Body of pancreas (tissue), 4 donors: ENCODE measurements at regions not wholly inside any gene's neighbourhood (a gene's known extent, or its start where the extent isn't known, plus 50 kb on each side); places are given as distances from the start of the nearest gene placed in this dataset.

ENCODE experiments used
- ATAC-seq: fragments of 150-250 bp; one replicate; pipeline ENCODE4 v1.9.1; 2016
- DNase-seq, 4 donors: peaks; one replicate each; pipeline ENCODE4 v3.0.0-alpha.2; 2019
- H3K27ac ChIP-seq, 4 donors: fragments of 200-600 bp; sonication (generic); 1 replicate in 3 of 4; 2 replicates in 1 of 4; pipeline versions ENCODE4 v1.5.1 to v1.6.1; 2016 to 2019; ENCODE audit warnings: mild to moderate bottlenecking in 1 of 4, mixed read lengths in 1 of 4, moderate library complexity in 1 of 4
- H3K27me3 ChIP-seq, 2 donors: fragments of 200-600 bp; sonication (generic); one replicate each; pipeline ENCODE4 v1.6.0; 2016; ENCODE audit warnings: mild to moderate bottlenecking in 1 of 2
- H3K36me3 ChIP-seq, 2 donors: fragments of 200-600 bp; sonication (generic); replicated peaks in 1 of 2; 2 replicates each; pipeline ENCODE4 v1.5.1; 2016; ENCODE audit warnings: low read depth in 2 of 2; ENCODE audit not compliant: insufficient read depth in 1 of 2
- H3K4me1 ChIP-seq: fragments of 200-600 bp; sonication (generic); one replicate; pipeline ENCODE4 v1.6.0; 2016
- H3K4me3 ChIP-seq, 2 donors: fragments of 200-600 bp; sonication (generic); 1 replicate in 1 of 2; 2 replicates in 1 of 2; pipeline ENCODE4 v1.5.1; 2016 to 2019
- H3K9me3 ChIP-seq, 3 donors: fragments of 200-600 bp; sonication (generic); 1 replicate in 2 of 3; 2 replicates in 1 of 3; pipeline ENCODE4 v1.5.1; 2016
- POLR2A ChIP-seq, 3 donors: fragments of 450-650 bp; IDR thresholded peaks; one replicate each; pipeline ENCODE4 v1.6.1; 2016; ENCODE audit warnings: antibody characterized with exemption in 3 of 3, mild to moderate bottlenecking in 2 of 3
- WGBS, 2 donors: methylation state at CpG; one replicate each; pipeline ENCODE4 v1.1.5; 2017; 5-methylcytosine and 5-hydroxymethylcytosine counted together
- intact Hi-C: fragments of 100-400 bp; cut with DNase I; formaldehyde crosslinking; loops from one replicate; pipeline ENCODE4 v1.15.1; 2023
- TF ChIP-seq, protein P1 (sequence below), 7 experiments: fragments of 450-650 bp in 4 of 7; fragments of 200-600 bp in 3 of 7; sonication (generic) in 3 of 7; IDR thresholded peaks; one replicate each; pipeline ENCODE4 v1.5.1; 2016 to 2019; ENCODE audit warnings: antibody characterized with exemption in 7 of 7

DNA sequence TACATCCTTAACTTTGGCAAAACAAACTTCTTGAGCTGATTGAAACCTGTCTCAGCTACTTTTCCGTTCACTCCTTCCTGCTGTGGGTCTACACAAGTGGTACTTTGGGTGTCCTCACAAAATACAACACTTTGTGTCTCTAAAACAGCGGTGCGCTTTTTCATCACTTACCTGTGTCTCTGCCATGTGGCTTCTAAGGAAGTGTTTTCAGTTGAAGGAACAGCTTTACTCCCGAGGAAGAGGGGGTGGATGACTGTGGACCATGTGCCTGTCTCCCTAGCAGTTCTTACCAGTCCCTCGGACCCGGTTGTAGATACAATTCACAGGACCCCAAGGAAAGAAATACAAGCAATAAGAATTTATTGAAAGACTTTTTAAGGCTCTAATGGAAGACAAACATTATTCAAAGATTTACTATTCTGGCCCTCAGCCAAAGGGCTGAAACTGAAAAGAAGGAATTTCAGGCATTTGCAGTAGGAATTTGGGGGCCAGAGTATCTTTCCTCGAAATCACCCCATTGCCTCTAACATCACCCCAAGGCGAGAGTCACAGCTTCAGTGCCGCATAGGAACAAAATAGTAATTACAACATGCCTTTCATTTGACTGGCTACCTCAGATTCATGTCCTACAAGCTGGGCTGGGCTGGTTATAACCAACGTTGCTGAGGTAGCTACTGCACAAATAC is 246.3 kb downstream of the ACTR3B start:
- Histone ChIP-seq H3K4me1 (no peaks in the 10 kb centered on the region), H3K36me3 (no peaks in the 10 kb centered on the region), H3K27ac (no peak overlapping the region), H3K9me3 (no peaks in the 10 kb centered on the region), H3K4me3 (no peak overlapping the region), H3K27me3 (no peaks in the 10 kb centered on the region)
- intact Hi-C loops = no loop called here
- 61 to 67% methylated on average over 10 of the region's 10 CpGs for WGBS, 2 donors
- TF ChIP-seq, protein P1, sequence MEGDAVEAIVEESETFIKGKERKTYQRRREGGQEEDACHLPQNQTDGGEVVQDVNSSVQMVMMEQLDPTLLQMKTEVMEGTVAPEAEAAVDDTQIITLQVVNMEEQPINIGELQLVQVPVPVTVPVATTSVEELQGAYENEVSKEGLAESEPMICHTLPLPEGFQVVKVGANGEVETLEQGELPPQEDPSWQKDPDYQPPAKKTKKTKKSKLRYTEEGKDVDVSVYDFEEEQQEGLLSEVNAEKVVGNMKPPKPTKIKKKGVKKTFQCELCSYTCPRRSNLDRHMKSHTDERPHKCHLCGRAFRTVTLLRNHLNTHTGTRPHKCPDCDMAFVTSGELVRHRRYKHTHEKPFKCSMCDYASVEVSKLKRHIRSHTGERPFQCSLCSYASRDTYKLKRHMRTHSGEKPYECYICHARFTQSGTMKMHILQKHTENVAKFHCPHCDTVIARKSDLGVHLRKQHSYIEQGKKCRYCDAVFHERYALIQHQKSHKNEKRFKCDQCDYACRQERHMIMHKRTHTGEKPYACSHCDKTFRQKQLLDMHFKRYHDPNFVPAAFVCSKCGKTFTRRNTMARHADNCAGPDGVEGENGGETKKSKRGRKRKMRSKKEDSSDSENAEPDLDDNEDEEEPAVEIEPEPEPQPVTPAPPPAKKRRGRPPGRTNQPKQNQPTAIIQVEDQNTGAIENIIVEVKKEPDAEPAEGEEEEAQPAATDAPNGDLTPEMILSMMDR (IDR thresholded peaks at IDR 0.05) = no peak
- no peak for TF ChIP-seq POLR2A (IDR thresholded peaks at IDR 0.05)
- no peak for DNase-seq
- no peak for ATAC-seq

- no peaks in the 10 kb centered on the region for H3K36me3 ChIP-seq
- DNase-seq (no peak), ATAC-seq (no peak)
- H3K9me3 ChIP-seq = no peaks in the 10 kb centered on the region
- no peaks in the 10 kb centered on the region for H3K4me1 ChIP-seq
- no peak overlapping the region for H3K27ac ChIP-seq
- TF ChIP-seq, protein P1 (IDR thresholded peaks at IDR 0.05) = no peak
- no peak for TF ChIP-seq POLR2A (IDR thresholded peaks at IDR 0.05)
- intact Hi-C loops = no loop called here
- H3K4me3 ChIP-seq = no peak overlapping the region
- no peaks in the 10 kb centered on the region for H3K27me3 ChIP-seq
- WGBS, 2 donors = 94 to 97% methylated on average over 2 of the region's 2 CpGs
Measured at GRCh38 chr7:153006452-153006851, 246.9 kb downstream of the ACTR3B start.

- intact Hi-C loops = no loop called here
- Histone ChIP-seq H3K9me3 (no peaks in the 10 kb centered on the region), H3K27me3 (no peaks in the 10 kb centered on the region), H3K36me3 (no peaks in the 10 kb centered on the region), H3K27ac (no peak overlapping the region), H3K4me3 (no peak overlapping the region), H3K4me1 (no peaks in the 10 kb centered on the region)
- WGBS, 2 donors = 73 to 85% methylated on average over 2 to 7 of the region's 8 CpGs
- ATAC-seq (no peak), DNase-seq (no peak)
- TF ChIP-seq, protein P1 (IDR thresholded peaks at IDR 0.05) = no peak
- no peak for TF ChIP-seq POLR2A (IDR thresholded peaks at IDR 0.05)
Measured at GRCh38 chr7:153006911-153007310, 247.4 kb downstream of the ACTR3B start.

DNA sequence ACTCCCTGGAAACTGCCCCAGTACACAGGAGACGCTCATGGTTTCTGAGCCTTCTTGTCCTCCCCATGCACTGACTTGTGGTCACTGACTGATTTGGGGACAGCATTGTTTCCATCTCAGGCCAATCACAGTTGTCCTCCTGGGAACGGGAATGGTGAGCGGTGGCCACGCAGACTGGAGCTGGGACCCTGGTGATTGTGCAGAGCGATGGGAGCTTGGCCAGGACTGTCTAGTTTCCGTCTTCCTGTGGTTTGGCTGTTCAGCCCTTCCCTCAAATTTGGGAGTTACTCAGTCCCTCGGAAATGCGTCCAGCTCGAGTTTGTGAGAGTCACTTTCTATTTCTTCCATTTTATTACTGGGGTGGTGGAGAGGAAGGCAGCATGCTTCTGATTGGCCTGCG is 250.9 kb downstream of the ACTR3B start:
- Histone ChIP-seq H3K36me3 (no peaks in the 10 kb centered on the region), H3K27me3 (no peaks in the 10 kb centered on the region), H3K9me3 (no peaks in the 10 kb centered on the region), H3K4me1 (no peaks in the 10 kb centered on the region), H3K4me3 (no peak overlapping the region), H3K27ac (no peak overlapping the region)
- no peak for DNase-seq
- ATAC-seq = no peak
- 80 to 82% methylated on average over 9 to 10 of the region's 10 CpGs for WGBS, 2 donors
- intact Hi-C loops = no loop called here
- no peak for TF ChIP-seq POLR2A (IDR thresholded peaks at IDR 0.05)
- TF ChIP-seq, protein P1 (IDR thresholded peaks at IDR 0.05) = no peak

DNA sequence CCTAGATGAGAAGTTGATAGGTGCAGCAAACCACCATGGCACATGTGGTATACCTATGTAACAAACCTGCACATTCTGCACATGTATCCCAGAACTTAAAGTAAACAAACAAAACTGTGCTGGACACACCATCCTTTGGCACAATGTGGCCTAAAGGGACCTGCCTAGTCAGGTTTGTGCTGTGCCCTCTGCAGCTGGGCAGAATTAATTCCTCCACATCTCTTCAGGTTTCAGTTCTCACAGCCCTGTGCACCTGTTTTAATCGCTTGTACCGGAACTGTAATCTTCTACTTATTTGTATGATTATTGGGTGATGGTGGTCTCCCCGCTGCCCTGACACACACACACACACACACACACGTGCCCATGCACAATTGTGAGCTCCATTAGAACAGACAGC is 252.7 kb downstream of the ACTR3B start:
- no peak for DNase-seq
- Histone ChIP-seq H3K9me3 (no peaks in the 10 kb centered on the region), H3K36me3 (no peaks in the 10 kb centered on the region), H3K4me1 (no peaks in the 10 kb centered on the region), H3K4me3 (no peak overlapping the region), H3K27me3 (no peaks in the 10 kb centered on the region), H3K27ac (no peak overlapping the region)
- no peak for ATAC-seq
- intact Hi-C loops = no loop called here
- TF ChIP-seq, protein P1 (IDR thresholded peaks at IDR 0.05) = no peak
- TF ChIP-seq POLR2A (IDR thresholded peaks at IDR 0.05) = no peak
- WGBS, 2 donors = 71 to 78% methylated on average over 4 of the region's 4 CpGs
